Lung microvascular endothelial cell (primary cell): ENCODE measurements at regions not wholly inside any gene's neighbourhood (a gene's known extent, or its start where the extent isn't known, plus 50 kb on each side); places are given as distances from the start of the nearest gene placed in this dataset.

Source experiments
- DNase-seq, 2 donors: peaks; one replicate each; pipeline versions ENCODE4 v3.0.0 to v3.0.0-alpha.2; 2010; ENCODE audit warnings: low read depth in 2 of 2

DNA sequence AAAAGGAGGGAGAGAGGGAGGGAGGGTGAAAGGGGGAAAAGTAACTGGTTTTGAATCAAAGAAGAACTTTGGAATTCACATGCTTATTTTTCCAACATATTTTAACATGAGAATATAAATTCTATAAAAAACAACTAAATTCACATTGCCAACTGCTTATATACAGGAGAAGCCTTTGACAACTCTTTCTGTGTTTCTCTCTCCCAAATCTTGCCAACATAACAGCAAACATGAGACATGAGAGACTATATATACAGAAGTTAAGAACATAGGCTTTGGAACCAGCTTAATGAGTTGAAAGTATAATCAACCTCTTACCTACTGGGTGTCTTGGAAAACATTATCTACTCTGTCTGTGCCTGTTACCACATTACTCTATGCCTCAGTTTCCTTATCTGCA lies 493.3 kb downstream of the RFC3 start:
- DNase-seq = no peak

DNA sequence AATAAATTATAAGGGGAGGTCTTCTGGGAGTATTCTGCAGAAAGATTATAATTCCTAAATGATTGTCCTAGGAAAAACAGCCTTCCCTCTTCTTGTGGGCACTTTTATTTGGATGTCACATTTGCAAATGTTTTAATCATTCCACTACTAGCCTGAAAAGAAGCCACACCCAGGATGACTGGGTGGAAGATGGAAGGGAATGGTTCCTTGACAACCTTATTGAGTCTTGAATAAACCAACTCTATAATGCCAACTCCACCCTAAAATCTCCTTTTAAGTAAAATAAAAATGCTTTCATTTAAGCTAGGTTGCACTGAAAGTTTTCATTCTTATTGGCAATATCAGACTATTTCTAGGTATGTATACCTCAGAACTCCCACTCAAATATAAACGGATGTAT lies 494.6 kb downstream of the RFC3 start:
- no peak for DNase-seq

DNA sequence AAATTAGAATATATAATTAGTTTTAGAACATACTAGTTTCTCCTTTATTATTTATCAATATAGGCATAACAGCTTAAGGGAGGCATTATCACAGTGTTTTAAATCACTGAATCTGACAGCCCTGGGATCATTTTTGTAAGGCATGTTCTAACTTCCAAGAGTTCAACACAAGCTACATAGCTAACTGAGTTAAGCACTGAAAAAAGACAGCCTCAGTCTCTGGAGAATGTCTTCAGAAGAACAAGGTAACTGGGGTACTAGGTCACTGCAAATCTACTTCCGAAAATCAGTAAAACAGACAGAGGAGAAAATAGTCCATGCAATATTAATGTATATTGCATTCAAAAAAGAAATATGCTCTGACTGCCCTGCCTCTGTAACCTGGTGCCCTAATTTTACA lies 502.1 kb downstream of the RFC3 start:
- no peak for DNase-seq

DNA sequence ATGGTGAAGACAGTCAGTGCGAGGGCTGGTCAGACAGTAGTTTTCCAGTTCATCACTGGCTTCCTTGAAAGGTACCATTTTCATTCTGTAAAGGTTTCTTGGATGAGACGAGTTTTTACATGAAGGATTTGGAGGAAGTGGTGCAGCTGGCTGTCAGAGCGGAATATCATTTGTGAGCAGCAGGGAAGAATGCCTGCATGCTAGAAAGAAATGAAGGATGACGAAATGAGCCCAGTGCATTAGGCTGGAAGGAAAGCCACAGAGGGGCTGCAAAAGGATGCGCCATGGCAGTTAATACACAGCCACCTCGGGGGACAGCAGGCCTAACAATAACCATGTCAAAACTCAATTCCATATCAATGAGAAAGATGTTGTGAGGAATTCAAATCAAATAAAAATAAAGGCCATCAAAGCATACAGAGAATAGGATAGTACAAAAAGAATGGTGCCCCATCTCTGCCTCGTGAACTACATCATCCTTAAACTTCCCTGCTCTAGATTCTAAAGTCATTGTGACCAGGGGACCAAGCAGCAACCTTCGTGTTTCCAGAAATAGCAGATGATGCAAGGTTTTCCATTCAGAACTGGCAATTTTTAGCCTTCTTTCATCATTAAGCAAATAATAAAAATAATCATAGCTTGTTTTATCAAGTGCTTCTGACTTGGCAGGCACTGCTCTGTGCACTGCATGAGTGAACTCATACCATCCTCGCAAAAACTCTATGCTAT lies 504.2 kb downstream of the RFC3 start:
- no peak for DNase-seq

DNA sequence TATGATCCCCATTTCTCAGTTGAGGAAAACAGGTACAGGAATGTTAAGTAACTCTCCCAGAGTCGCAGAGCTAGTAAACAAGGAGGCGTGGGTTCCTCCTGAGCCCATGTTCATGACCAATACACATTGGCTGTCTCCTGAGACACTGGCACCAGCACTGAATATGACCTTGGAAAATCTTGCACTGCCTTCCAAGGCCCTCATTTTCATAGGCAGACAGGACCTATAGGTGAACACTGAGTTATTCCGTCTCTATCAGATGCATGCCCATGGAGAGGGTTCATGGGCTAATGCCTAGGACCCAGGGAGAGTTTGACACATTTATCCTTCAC lies 504.8 kb downstream of the RFC3 start:
- DNase-seq = no peak

DNA sequence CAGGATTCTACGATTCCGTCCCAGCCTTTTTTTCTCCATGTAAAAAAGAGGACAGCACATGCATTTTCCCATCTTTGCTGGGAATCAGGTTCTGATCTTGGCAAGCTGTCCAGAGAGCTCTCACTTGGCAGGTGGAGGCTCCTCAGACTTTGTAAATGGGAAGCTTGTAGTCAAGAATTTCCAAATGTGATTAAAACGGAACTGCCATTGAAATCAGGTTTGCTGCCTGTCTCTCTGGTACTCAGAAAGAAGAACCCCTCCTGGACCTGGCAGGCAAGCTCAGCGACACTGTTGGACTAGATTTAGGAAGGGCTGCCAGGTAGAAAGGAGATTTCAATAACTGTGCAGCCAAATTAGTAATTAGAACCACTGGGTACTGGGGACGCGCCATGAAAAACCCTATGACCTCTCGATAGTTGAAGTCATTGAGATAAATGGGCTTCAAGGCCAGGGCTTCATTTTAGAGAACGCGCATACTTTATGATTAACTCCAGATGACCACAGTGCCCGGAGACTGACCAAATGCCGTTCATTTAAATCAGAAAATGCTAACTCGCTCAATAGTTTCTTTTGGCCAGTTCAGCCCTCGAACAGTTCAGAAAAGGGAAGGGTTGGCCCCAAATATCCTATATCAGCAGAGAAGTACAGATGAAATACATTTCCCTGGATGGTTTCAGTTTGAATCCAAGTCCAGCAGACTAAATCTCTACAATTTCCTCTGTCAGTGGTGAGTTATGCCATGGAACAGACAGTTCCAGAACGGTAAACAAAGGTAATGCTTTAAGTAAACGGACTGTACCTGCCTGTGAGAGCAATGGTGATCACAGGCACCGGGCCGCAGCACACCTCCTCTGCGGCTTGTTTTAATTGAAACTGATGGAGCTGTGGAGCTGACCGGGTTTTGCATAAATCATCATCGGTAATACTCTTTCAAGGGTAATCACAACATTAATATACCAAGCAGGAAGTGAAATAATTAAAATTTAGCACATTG lies 517.4 kb downstream of the RFC3 start:
- DNase-seq = no peak

DNA sequence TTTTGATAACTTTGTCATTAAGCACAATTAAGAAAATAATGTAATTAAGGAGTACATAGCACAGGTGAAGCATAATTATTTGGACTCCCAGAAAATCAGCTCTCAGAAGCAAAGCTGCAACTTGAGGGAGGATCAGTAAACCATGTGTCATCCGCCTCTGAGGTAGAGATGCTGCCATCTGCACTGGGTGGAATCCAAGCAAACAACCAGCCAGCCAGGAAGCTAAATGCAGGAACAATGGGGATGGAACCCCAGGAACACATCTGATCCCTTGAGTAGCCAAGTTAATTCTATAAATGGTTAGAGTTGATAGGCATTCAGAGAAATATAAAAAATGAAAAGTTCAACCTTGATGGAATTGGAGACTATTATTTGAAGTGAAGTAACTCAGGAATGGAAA lies 520.2 kb downstream of the RFC3 start:
- DNase-seq = no peak

DNA sequence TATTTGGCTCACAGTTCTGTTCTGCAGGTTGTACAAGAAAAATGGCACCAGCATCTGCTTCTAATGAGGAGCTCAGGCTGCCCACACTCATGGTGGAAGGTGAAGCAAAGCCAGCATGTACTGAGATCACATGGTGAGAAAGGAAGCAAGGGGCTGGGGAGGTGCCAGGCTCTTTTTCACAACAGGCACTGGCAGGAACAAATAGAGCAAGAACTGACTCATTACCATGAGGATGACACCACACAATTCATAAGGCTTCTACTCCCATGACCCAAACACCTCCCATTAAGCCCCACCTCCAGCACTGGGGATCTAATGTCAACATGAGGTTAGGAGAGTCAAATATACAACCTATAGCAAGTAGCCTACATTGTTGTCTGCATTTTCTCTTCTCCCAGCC lies 522.6 kb downstream of the RFC3 start:
- DNase-seq = peak in 1 of 2 donors; percentile 41

DNA sequence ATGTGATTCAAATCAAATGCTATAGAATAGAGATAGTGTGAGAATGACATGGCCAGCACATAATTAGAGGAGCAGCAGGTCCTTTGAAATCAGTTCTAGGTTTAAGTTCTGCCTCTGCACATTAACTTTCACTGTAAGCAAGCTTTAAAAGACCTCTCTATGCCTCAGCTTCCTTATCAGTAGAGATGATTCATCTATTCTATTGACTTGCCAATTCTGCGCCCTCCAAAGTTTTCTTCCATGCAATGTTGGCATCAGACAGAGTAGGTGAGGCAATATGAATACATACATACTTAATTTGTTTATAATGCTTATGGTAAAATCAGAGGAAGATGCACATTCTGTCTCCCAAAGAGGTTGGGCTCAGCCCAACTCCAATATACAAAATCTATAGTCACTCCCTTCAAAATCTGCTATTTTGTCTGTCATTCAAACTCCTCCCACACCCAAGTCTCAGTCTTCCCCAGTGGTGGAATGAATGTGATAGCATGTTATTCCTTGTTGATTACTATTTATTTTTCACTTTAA lies 525.5 kb downstream of the RFC3 start:
- no peak for DNase-seq

DNA sequence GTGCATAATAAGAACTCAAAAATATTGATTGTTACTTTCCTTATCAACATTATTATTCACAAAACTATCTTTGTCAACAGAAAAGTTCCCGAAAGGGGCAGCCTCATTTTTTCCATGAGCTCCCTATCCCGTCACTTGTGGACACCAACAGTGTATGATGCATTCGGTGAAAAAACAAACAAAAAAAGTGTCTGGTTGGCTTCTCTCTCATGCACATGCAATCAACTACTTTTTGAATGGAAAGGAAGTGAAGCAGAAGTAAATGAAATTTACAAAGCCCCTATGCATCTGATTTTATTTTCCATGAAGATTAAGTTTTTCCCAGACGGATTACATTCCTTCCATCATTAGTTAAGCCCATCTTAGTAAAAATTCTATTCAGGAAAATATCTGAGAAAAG lies 526.9 kb downstream of the RFC3 start:
- DNase-seq = no peak

DNA sequence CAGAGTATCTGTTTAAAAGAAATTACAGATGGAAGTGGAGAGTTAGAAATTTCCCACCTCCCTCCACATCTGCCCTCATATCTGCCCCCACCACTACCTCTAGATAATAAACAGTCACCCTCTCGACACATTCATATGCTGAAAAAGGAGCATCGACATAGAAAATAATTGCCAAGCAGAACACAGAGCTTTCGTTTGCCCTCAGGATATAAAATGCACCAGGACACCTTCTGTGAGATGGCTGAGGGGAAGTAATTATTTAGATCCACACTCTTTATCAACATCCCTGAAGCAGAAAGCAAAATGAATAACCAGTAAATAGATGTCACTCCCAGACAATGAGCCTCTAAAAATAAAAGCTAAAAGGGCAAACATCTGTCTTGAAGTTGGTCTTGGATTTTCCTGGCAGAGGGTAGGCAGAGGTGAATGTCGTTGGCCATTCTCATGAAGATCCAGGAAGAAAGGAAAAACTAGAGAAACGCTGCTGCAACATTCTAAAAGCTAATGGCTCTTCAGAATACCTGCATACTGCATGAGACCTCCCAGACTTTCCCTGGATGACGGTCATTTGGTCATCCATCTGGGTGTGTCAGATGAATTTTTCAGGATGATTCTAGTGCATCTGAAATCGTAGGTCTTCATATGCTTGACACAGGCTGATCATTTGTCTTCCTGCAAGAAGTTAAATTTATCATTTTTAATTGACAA lies 527.5 kb downstream of the RFC3 start:
- DNase-seq = no peak

DNA sequence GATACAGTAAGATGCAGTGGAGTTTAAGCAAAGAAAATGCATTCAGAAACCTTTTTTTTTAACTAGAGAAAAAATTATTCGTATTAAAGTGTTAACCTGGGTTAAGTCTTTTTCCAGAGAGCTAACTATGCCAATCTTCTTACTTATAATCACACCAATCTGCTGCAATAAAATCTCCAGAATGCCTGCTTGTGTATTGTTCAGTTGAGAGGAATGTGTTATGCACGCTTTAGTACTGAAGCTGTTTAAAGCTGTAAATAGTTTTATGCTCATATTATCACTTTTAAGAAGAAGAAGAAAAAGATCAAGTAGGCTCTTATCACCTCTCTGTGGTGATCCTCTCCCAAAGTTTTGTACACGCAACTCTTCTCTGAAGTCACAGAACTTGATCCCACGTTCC lies 528.7 kb downstream of the RFC3 start:
- DNase-seq = no peak

DNA sequence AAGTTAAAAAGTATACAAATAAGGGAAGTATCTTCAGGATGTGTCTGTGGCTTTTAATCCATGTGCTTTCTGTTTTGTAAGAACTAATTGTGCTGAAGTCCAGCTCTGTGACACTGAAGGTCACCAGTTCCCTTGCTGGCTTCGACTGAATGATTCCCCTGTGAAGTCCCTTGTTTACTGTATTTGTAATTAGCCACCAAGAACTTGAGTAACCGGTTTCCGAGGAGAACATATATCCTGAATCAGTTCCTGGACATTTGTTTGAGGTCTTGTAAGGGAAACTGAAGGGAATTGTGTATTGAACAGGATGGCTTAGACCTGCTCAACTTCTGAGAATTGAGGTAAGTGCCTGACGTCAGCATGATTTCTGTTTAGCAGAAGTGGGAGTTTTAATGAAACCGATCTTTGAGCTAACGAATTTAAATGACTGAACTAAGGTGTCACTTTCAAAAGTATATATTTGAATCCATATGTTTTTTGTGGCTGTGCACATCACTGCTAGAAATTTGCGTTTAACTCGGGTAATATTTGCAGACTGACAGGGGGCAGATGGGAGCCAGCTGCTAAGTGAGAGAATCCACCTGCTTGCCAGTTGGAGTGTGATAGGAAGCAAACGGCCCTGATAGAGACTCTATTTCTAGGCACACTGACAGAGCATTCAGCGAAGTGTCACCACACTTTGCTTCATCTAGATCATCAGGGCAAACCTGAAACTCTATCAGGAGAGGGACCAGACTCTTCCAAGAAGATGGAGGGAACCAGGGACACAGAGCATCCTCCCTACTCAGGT lies 530.0 kb downstream of the RFC3 start:
- peak in 1 of 2 donors; percentile 55 for DNase-seq

DNA sequence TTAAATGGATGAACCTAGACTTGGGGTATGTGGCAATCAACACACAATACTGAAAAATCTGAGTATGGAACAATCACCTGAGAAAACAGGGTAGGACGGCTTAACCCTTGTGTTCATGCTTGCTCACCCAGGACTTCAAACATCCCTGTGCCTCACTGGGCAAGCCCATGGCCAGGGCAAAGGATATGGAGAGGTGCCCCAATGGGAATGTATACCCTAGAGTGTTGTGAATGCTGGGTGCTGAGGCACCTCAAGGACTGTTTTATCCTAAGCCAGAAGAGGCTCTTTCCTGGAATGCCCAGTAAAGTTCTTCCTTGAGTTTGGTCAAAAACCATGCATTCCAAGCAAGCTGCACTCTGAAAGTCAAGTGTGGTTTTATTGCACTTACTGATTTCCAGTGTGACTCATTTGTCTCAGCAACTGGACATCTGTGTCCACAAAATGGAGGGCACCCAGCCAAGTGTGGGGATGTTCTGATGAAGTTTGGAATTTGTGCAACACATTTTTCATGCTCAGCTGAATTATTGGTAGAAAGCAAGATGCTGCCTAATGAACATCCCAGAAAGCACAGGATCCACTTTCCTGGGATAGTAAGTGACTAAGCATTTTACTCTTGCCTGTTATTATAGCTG lies 531.3 kb downstream of the RFC3 start:
- peak in 1 of 2 donors; percentile 95 for DNase-seq

DNA sequence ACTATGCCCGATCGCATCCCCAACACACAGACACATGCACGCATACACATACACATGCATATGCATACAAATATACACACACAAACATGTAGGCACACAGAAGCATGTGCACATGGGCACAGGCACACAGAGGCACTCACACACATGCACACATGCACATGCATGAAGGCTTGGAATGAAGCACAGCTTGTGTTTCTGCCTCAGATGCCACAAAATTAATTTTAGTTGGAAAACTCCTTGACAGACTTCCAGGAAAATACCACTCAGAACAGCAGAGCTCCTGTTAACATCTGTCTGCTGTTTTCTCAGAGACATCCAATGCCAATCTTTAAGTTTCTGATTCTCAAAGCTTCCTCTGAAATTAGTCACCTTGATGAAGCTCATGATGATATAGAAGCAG lies 532.7 kb downstream of the RFC3 start:
- no peak for DNase-seq

DNA sequence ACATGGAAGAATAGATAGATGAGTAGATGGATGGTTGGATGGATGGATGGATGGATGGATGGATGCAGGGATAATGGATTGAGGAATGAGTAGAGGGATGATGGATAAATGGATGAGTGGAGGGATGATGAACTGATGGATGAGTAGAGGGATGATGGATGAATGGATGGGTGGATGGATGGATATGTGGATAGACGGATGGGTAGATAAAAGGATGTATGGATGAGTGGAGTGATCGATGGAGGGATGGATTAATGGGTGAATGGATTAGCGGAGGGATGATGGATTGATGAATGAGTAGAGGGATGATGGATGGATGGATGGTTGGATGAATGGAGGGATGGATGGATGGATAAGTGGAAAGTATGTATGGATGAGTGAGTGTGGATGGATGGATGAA lies 533.2 kb downstream of the RFC3 start:
- DNase-seq = no peak

DNA sequence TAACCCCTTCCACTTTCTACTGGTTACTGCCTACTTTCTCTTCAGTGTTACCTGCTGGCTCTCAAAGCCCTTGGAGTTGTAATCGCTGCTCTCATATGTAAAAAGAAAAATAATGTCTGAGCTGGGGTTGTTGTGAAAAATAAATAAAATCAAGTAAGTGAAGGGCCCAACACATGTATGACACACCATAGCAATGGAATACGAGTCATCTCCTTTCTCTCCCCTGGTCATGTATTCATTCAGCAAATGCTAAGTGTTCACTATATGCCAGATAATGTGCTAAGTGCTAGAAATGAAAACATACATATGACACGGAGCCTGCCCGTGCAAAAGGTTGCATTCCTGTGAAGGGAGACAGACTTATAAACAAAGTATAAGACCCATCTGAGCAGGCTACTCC lies 535.0 kb downstream of the RFC3 start:
- DNase-seq = no peak

DNA sequence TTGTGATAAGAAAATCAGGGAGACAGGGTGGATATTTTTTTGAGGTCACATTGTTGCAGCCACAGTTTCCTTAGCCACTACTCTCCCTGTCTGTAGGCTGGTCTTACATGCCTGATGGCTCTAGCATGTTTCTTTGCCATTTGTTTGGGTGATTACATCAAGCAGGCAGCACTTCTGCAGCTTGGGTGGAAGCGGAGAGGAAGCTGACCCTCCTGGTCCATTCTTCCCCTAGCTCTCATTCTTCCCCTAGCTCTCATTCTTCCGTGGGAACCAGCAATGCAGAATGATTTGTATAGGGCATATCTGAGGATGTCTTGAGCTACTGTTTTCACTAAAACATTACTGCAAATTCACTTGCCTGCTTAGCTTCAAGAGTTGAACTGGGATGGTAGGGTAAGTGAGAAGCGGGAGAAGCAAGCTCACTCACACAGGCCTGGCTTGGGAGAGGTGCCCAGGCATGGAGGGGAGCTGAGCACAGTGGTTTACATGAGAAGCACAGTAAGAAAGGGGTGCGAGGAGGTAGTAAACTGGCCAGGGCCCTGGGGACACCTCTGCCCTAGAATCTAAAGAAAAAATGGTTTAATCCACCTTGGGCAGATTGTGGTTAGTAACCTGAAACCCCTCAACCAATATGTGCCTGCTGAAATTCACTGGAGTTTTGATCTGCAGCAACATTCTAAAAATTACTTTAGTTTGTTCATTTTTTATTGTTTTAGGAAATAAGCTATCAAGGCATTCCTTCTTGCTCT lies 538.9 kb downstream of the RFC3 start:
- no peak for DNase-seq

DNA sequence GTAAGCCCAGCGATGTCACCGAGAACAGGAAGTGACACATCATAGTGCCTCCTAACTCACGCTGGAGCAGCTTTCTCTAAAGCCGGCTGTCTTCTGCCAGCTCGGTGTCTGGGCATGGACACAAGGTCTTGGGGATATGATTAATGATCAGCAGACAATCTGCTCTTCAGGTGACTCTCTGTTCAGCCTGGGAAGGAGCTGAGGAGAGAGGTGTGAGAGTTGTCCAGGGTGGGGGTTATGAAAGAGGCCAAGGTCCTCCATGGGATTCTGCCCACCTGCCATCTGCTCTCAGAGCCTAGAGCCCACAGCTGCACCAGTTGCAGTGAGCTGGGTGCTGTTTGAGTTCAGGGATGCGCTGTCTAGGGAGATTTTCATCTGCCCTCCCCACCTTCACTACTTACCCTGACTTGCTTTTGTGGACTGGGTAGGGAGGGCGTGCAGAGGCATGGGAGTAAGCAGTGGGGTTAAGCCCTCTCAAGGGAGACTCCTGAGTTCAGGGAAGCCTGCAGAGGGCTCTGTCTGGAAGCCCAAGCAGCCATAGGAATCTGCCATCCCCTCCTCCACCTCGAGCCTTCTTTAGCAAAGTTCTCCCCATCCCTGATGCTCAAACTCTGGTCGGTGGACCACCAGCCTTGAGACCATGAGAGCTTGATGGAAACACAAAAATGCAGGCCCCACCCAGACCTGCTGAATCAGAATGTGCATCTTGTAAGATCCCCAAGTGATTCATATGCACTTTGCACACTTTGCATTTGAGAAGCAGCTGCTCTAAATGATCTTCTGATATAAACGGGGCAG lies 539.7 kb downstream of the RFC3 start:
- DNase-seq = peak; percentile 8 to 88
